HepG2 (cell line): ENCODE measurements at regions not wholly inside any gene's neighbourhood (a gene's known extent, or its start where the extent isn't known, plus 50 kb on each side); places are given as distances from the start of the nearest gene placed in this dataset.

Experiments
- ATAC-seq: fragments of 200-7000 bp; cut with Tn5 transposase; 3 replicates; pipeline ENCODE4 v1.9.1; 2020; ENCODE audit warnings: mild to moderate bottlenecking, moderate library complexity
- BruUV-seq: library from RNA; stranded (reverse); fragments of 400-500 nt; replicated peaks from 2 replicates; lab custom pipeline; 2021; lab: Mats Ljungman, UMichigan
- CTCF ChIA-PET: fragments of 300-600 bp; formaldehyde crosslinking; extraction: SDS; loops from one replicate; lab custom pipeline; 2021; ENCODE audit warnings: low total read pairs, inconsistent platforms, low intra/inter-chr PET ratio; lab: Yijun Ruan, JAX
- POLR2A ChIA-PET: fragments of 350-600 bp; sonication (Branson Sonifier 250); formaldehyde crosslinking; loops from one replicate; lab custom pipeline; 2020; ENCODE audit warnings: antibody characterized with exemption, inconsistent platforms; lab: Yijun Ruan, JAX
- DNase-seq: peaks from one replicate; pipeline ENCODE4 v3.0.0-alpha.2; 2015; ENCODE audit warnings: low spot score
- FAIRE-seq: peaks from 3 replicates; lab custom pipeline; 2011; peaks lifted over from hg19 to GRCh38; lab: Jason Lieb, UNC
- H2AFZ ChIP-seq: one replicate; pipeline ENCODE4 v1.6.1; 2011; ENCODE audit warnings: low read length, inconsistent platforms
- H3K27ac ChIP-seq: fragments of 300-600 bp; 3 replicates; pipeline ENCODE4 v1.8.0; 2011; ENCODE audit warnings: mixed run types, mild to moderate bottlenecking, mixed read lengths, low read length, inconsistent platforms; ENCODE audit not compliant: insufficient read depth; ENCODE audit errors: extremely low read length
- H3K27me3 ChIP-seq, 2 experiments: fragments of 200-600 bp in 1 of 2; 2 replicates in 1 of 2; 3 replicates in 1 of 2; pipeline versions ENCODE4 v1.6.0 to v1.8.0; 2011; ENCODE audit warnings: low read length in 2 of 2, mild to moderate bottlenecking in 2 of 2, moderate library complexity in 2 of 2, inconsistent platforms in 1 of 2; ENCODE audit not compliant: insufficient read depth in 2 of 2, control insufficient read depth in 1 of 2
- H3K36me3 ChIP-seq, 2 experiments: fragments of 200-600 bp in 1 of 2; replicated peaks in 1 of 2; 2 replicates in 1 of 2; 3 replicates in 1 of 2; pipeline versions ENCODE4 v1.5.1 to v1.8.0; 2011; ENCODE audit warnings: low read length in 2 of 2, inconsistent platforms in 1 of 2; ENCODE audit not compliant: insufficient read depth in 2 of 2, control insufficient read depth in 1 of 2
- H3K4me1 ChIP-seq: 2 replicates; pipeline ENCODE4 v1.5.1; 2012; ENCODE audit warnings: low read length, inconsistent platforms; ENCODE audit not compliant: insufficient read depth
- H3K4me2 ChIP-seq: 2 replicates; pipeline ENCODE4 v1.6.0; 2011; ENCODE audit warnings: low read depth, low read length, inconsistent platforms
- H3K4me3 ChIP-seq, 3 experiments: fragments of 200-600 bp in 1 of 3; sonication (generic), shearing (Covaris generic) in 1 of 3; replicated peaks in 1 of 3; 2 replicates each; pipeline ENCODE4 v1.5.1; 2011 to 2016; ENCODE audit warnings: low read length in 3 of 3, inconsistent platforms in 2 of 3, low read depth in 2 of 3, mild to moderate bottlenecking in 2 of 3, control low read depth in 1 of 3, mixed read lengths in 1 of 3; ENCODE audit not compliant: insufficient read depth in 1 of 3
- H3K79me2 ChIP-seq: one replicate; pipeline ENCODE4 v1.6.1; 2011; ENCODE audit warnings: low read length, inconsistent platforms; ENCODE audit not compliant: insufficient read depth
- H3K9ac ChIP-seq: 2 replicates; pipeline ENCODE4 v1.6.0; 2011; ENCODE audit warnings: mild to moderate bottlenecking, low read depth, low read length, inconsistent platforms; ENCODE audit not compliant: insufficient read depth
- H3K9me3 ChIP-seq: 2 replicates; pipeline ENCODE4 v1.5.1; 2012; ENCODE audit warnings: mild to moderate bottlenecking, low read length
- H4K20me1 ChIP-seq: 2 replicates; pipeline ENCODE4 v1.6.0; 2011; ENCODE audit warnings: inconsistent platforms, mild to moderate bottlenecking, low read length, moderate library complexity; ENCODE audit not compliant: insufficient read depth
- CHD2 ChIP-seq: IDR thresholded peaks from 2 replicates; pipeline ENCODE4 v1.6.1; 2011; ENCODE audit warnings: low read depth, low read length, improper control_type of control experiment
- DMAP1 ChIP-seq: IDR thresholded peaks from 2 replicates; pipeline ENCODE4 v1.6.1; 2016
- MXD4 ChIP-seq: IDR thresholded peaks from 2 replicates; pipeline ENCODE4 v1.6.1; 2016; ENCODE audit warnings: mild to moderate bottlenecking, missing biosample characterization, missing genetic modification reagents
- NFE2L1 ChIP-seq: sonication (generic); formaldehyde crosslinking; IDR thresholded peaks from 2 replicates; pipeline ENCODE4 v1.4.0; 2020; ENCODE audit warnings: missing genetic modification reagents, mild to moderate bottlenecking, borderline replicate concordance
- NFE2L2 ChIP-seq: fragments of 150-350 bp; IDR thresholded peaks from 2 replicates; pipeline ENCODE4 v1.6.1; 2014; ENCODE audit warnings: low read length
- SIX1 ChIP-seq: sonication (generic); formaldehyde crosslinking; IDR thresholded peaks from 2 replicates; pipeline ENCODE4 v1.4.0; 2020; ENCODE audit warnings: missing genetic modification reagents, borderline replicate concordance
- ZNF674 ChIP-seq: sonication (generic); formaldehyde crosslinking; IDR thresholded peaks from 2 replicates; pipeline ENCODE4 v1.5.0; 2020; ENCODE audit warnings: low read depth, mild to moderate bottlenecking, missing genetic modification reagents
- in situ Hi-C: cut with HindIII; loops from 2 replicates; pipeline ENCODE4 v1.10.0; 2017; ENCODE audit warnings: low pct_unique_long_range_greater_than_20kb; ENCODE audit not compliant: extremely low pct_ligation_motif_present
- intact Hi-C: fragments of 100-400 bp; cut with micrococcal nuclease; formaldehyde crosslinking; loops from one replicate; pipeline ENCODE4 v1.10.0; 2022; ENCODE audit not compliant: unreplicated experiment
- TF ChIP-seq, protein P1 (sequence below): sonication (generic); formaldehyde crosslinking; IDR thresholded peaks from 2 replicates; pipeline ENCODE4 v1.8.0; 2022; ENCODE audit warnings: low read depth, missing genetic modification reagents
- TF ChIP-seq, protein P2 (sequence below): sonication (generic); formaldehyde crosslinking; IDR thresholded peaks from 2 replicates; pipeline ENCODE4 v1.4.0; 2020; ENCODE audit warnings: mild to moderate bottlenecking, missing genetic modification reagents, borderline replicate concordance
- TF ChIP-seq, protein P3 (sequence below): sonication (generic); formaldehyde crosslinking; IDR thresholded peaks from 2 replicates; pipeline ENCODE4 v1.4.0; 2020; ENCODE audit warnings: mild to moderate bottlenecking, missing genetic modification reagents

DNA sequence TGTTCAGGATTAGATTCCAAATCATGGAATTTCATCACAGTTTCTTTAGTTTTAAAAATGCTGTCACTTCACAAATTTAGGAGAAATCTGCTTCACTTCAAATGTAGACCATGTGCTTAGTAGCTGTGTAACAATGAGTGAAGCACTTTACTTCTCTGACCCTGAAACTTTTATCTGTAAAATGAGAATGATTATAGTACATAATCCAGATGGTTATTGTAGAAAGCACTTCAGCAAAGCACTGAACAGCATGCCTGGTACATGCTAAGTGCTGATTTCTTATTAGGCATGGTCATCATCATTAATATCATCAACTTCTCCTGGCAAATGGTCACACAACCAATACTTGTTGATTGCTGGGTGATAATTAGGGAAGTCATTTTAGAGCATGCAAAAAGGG lies 705.0 kb downstream of the EPHA7 start:
- POLR2A ChIA-PET, result no interaction called here
- Histone ChIP-seq H3K4me3 (no peak overlapping the region), H4K20me1 (no peaks in the 10 kb centered on the region)
- FAIRE-seq (no peak), DNase-seq (no peak)
- TF ChIP-seq NFE2L2, result no peak
- TF ChIP-seq ZNF674, result no peak
- TF ChIP-seq, protein P1, sequence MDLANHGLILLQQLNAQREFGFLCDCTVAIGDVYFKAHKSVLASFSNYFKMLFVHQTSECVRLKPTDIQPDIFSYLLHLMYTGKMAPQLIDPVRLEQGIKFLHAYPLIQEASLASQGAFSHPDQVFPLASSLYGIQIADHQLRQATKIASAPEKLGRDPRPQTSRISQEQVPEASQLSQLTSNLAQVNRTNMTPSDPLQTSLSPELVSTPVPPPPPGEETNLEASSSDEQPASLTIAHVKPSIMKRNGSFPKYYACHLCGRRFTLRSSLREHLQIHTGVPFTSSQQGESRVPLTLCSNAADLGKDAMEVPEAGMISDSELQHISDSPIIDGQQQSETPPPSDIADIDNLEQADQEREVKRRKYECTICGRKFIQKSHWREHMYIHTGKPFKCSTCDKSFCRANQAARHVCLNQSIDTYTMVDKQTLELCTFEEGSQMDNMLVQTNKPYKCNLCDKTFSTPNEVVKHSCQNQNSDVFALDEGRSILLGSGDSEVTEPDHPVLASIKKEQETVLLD (CRISPR knock-in tag), result no peak
- TF ChIP-seq, protein P2, sequence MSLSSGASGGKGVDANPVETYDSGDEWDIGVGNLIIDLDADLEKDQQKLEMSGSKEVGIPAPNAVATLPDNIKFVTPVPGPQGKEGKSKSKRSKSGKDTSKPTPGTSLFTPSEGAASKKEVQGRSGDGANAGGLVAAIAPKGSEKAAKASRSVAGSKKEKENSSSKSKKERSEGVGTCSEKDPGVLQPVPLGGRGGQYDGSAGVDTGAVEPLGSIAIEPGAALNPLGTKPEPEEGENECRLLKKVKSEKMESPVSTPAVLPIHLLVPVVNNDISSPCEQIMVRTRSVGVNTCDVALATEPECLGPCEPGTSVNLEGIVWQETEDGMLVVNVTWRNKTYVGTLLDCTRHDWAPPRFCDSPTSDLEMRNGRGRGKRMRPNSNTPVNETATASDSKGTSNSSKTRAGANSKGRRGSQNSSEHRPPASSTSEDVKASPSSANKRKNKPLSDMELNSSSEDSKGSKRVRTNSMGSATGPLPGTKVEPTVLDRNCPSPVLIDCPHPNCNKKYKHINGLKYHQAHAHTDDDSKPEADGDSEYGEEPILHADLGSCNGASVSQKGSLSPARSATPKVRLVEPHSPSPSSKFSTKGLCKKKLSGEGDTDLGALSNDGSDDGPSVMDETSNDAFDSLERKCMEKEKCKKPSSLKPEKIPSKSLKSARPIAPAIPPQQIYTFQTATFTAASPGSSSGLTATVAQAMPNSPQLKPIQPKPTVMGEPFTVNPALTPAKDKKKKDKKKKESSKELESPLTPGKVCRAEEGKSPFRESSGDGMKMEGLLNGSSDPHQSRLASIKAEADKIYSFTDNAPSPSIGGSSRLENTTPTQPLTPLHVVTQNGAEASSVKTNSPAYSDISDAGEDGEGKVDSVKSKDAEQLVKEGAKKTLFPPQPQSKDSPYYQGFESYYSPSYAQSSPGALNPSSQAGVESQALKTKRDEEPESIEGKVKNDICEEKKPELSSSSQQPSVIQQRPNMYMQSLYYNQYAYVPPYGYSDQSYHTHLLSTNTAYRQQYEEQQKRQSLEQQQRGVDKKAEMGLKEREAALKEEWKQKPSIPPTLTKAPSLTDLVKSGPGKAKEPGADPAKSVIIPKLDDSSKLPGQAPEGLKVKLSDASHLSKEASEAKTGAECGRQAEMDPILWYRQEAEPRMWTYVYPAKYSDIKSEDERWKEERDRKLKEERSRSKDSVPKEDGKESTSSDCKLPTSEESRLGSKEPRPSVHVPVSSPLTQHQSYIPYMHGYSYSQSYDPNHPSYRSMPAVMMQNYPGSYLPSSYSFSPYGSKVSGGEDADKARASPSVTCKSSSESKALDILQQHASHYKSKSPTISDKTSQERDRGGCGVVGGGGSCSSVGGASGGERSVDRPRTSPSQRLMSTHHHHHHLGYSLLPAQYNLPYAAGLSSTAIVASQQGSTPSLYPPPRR (CRISPR knock-in tag), result no peak
- no peak for TF ChIP-seq SIX1
- TF ChIP-seq CHD2, result no peak
- TF ChIP-seq DMAP1 (CRISPR knock-in tag), result no peak
- TF ChIP-seq MXD4 (CRISPR knock-in tag), result no peak
- no peak for TF ChIP-seq NFE2L1 (CRISPR knock-in tag)
- TF ChIP-seq, protein P3, sequence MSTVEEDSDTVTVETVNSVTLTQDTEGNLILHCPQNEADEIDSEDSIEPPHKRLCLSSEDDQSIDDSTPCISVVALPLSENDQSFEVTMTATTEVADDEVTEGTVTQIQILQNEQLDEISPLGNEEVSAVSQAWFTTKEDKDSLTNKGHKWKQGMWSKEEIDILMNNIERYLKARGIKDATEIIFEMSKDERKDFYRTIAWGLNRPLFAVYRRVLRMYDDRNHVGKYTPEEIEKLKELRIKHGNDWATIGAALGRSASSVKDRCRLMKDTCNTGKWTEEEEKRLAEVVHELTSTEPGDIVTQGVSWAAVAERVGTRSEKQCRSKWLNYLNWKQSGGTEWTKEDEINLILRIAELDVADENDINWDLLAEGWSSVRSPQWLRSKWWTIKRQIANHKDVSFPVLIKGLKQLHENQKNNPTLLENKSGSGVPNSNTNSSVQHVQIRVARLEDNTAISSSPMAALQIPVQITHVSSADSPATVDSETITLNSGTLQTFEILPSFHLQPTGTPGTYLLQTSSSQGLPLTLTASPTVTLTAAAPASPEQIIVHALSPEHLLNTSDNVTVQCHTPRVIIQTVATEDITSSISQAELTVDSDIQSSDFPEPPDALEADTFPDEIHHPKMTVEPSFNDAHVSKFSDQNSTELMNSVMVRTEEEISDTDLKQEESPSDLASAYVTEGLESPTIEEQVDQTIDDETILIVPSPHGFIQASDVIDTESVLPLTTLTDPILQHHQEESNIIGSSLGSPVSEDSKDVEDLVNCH, result no peak
- TF ChIP-seq, all 625 proteins: peak for 0
- H3K79me2 ChIP-seq, result no peaks in the 10 kb centered on the region
- H3K27me3 ChIP-seq, result no peaks in the 10 kb centered on the region
- no peak overlapping the region for H2AFZ ChIP-seq
- no peaks in the 10 kb centered on the region for H3K36me3 ChIP-seq
- in situ Hi-C loops, result no loop called here
- CTCF ChIA-PET, result no interaction called here
- no peak overlapping the region for H3K9ac ChIP-seq
- intact Hi-C loops, result loop anchor here (5.0 kb wide), 1 partner anchor 1058 kb away; no protein-coding TSS in a partner anchor
- no peak overlapping the region for H3K27ac ChIP-seq
- no peaks in the 10 kb centered on the region for H3K9me3 ChIP-seq
- no peak overlapping the region for H3K4me2 ChIP-seq
- ATAC-seq, result no peak
- no peaks in the 10 kb centered on the region for H3K4me1 ChIP-seq
- BruUV-seq, result no TSS peak
